ENCODE measurements at regions not wholly inside any gene's neighbourhood (a gene's known extent, or its start where the extent isn't known, plus 50 kb on each side); places are given as distances from the start of the nearest gene placed in this dataset.

DNA sequence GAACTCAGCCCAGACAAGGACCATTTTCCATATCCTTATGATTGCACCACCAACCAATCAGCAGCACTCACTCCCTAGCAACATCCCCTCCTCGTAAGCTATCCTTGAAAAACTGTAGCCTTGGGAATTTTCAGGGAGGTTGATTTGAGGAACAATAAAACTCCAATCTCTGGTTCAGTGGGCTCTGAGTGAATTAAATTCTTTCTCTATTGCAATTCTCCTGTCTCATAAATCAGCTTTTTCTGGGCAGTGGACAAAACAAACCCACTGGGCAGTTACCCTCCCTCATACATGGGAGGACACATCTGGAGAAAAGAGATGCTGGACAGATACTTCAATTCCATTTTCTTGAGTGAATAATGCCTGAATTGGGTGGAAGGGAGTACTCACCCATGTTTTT is 115.4 kb upstream of the STXBP5 start:
- DNase-seq (no peak), ATAC-seq (ENCODE audit: poor library complexity) (no peak)
- intact Hi-C loops (cut with DNase I): no loop called here

DNA sequence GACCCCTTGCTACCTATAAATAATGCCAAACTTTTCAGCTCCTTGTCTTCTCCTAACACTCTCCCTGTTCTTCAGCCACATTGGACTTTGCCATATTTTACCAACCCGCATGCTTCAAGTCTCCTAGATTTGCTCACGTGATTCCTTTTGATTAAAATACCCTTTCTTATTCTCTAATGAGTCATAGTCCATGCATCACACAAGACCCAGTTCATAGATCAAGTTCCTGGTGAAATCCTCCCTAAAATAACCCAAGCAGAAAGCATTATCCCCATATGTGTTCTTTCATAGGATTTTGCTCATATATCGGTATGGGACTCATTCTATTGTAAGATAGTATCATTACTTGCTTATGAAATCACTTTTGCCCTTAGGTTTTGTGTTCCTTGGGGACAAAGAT is 108.9 kb upstream of the STXBP5 start:
- no peak for ATAC-seq (ENCODE audit: poor library complexity)
- intact Hi-C loops (cut with DNase I): no loop called here

DNA sequence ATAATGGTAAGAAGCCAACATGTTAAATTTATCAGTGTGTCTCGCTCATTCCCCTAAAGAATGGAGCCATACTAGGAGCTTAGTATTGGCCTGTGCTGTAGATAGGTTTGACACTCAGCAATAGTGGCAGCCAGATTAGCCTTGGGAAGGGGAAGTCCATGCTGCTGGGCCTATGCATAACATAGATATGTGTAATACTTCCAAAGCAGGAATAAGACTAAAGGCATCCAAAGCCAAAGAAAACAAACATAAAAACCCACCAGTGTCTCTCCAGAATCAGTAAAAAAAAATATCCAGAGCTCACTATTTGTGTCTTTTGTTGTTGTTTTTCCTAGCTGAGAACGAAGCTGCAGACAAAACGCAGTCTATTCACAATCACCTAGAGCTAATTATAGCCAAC is 104.2 kb upstream of the STXBP5 start:
- no peak for DNase-seq
- no peak for ATAC-seq (ENCODE audit: poor library complexity)
- intact Hi-C loops (cut with DNase I): no loop called here

More for the DNA sequence above, 108.9 kb upstream of the STXBP5 start:
- DNase-seq: no peak

DNA sequence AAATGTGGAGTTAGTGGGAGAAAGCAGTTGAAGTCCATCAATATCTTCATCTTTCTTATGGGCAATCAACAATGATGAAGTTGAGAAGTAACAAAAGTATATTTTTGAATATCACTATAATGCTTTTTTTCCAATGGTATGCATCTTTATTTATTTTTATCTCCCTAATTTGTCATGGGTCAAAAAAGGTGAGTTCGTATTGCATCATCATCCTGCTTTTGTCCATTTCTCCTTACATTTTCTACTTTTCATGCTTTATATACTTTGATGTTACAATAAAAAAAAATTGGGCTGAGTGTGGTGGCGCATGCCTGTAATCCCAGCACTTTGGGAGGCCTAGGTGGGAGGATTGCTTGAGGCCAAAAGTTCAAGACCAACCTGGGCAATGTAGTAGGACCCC is 101.2 kb upstream of the STXBP5 start:
- intact Hi-C loops (cut with DNase I): no loop called here
- DNase-seq: no peak
- ATAC-seq (ENCODE audit: poor library complexity): no peak

DNA sequence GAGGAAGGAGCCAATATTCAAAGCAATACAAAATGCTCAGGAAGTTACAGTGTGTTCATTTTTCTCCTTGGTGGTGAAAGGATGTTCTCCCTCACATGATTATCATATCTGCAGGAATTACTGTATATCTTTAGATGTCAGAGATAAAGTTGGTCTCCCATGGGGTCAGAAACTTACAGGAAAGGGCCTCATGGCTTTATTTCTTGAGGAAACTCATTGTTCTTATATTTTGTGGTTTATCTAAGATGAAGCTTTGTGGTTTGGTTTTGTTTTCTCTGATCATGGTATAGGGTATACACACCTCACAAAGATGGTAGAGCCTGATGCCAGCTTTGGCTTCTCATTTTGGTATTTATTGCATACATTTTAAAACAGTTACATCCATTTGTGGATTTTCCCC is 100.5 kb upstream of the STXBP5 start:
- ATAC-seq (ENCODE audit: poor library complexity) (no peak), DNase-seq (no peak)
- intact Hi-C loops (cut with DNase I): no loop called here

DNA sequence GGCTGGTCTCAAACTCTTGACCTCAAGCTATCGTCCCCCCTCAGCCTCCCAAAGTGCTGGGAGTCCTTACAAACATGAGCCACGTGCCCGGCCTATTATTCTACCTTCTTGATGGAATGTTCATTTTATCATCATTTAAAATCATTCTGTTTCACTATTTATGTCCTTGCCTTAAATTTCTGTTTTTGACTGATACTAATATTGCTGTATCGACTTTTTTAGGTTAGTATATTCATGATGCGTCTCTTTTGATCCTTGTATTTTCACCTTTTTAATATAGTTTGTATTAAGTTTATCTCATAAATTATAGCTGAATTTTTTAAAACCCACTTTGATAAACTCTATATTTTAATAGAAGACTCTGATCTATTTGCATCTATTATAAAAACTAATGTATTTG is 98.4 kb upstream of the STXBP5 start:
- ATAC-seq (ENCODE audit: poor library complexity) (no peak), DNase-seq (no peak)
- intact Hi-C loops (cut with DNase I): no loop called here

DNA sequence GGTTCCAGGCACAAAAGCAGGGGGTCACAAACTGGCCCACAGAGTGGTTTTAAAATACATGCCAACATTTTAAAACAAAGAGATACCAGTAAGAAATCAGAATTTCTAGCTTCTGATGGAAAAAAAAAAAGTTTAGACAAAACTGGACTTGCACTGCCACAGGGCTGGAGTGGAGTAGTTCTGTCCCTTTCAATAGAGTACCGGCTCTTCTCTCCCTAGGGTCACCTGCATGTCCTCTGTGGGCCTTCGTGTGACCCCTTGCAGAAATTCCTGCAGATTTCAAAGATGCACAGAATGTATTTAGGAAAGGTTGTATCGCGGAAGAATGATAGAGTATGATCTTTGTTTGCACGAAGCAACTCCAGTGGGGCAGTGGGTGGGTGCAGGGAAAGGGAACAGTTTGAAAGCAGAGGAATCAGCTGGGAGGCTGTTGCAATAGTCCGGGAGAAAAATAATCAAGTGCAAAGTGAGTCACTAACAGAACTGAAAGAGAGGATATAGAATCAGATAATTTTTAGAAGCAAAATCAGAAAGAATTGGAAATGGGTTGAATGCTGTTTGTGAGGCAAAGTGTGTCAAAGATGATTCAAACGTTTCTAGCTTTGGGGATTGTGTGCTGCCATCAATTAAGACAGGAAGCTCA is 97.3 kb upstream of the STXBP5 start:
- intact Hi-C loops (cut with DNase I): no loop called here
- no peak for DNase-seq
- ATAC-seq (ENCODE audit: poor library complexity): no peak

DNA sequence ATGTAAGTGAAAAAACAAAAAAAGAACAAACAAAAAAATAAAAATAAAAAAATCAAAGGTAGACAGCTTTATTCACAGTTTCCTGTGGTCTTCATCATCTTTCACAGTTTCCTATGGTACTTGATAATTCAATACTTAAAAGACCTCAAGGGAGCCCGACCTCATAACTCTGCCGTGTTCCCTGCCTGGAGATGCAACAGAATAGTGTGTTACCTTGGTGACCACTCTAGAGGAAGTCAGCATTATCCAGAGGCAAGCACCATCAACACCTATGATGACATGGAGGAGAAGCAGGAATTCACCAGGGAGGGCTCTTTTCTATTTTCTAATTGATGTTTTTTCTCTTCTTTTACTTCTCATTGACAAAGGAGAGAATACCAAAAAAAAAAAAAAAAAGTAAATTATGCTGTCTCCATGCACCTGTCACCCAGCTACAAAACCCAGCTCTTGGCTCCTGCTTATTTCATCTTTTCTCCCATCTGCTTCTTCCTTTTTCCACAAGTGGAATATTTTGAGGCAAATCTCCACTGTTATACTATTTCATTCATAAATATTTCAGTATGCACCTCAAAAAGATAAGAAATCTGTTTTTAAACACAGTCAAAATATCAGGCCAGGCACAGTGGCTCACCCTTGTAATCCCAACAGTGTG is 95.8 kb upstream of the STXBP5 start:
- intact Hi-C loops (cut with DNase I): no loop called here
- ATAC-seq (ENCODE audit: poor library complexity): no peak
- no peak for DNase-seq

DNA sequence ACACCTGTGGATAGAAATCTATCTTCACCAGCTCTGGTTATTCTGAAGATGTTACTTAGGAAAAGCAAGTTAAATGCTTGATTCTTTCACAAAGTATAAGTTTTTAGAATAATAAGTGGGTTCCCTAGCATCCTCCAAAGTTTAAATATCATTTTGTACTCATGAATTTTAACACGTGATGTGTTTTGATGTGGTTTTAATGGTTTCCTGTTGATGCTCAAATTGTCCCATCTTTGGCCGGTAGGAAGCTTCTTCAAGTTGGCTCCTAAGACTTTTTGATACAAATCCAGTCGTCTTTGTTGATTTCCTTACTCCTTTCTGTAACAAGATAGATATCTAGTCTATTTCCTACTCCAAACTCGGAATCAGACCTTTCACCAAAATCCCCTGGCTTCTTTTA is 94.5 kb upstream of the STXBP5 start:
- DNase-seq: no peak
- no peak for ATAC-seq (ENCODE audit: poor library complexity)
- intact Hi-C loops (cut with DNase I): no loop called here

DNA sequence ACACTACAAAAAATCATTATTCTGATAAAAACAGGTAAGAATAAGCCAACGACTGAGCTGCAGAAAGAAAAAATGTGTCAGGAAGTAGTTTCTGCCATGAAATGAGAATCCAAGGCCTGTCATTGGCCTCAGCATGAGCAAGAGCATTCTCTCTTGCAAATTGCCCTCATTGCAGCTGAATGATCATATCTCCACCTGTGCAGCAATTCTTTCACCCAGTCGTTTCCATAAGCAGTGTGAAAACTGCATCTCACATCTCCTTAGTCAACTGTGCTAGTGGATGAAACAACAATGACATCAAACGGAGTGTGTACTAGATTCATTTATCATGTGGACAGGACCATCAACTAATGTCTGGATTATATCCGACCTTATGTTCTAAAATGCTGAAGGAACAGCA is 88.2 kb upstream of the STXBP5 start:
- intact Hi-C loops (cut with DNase I): no loop called here
- DNase-seq (no peak), ATAC-seq (ENCODE audit: poor library complexity) (no peak)

DNA sequence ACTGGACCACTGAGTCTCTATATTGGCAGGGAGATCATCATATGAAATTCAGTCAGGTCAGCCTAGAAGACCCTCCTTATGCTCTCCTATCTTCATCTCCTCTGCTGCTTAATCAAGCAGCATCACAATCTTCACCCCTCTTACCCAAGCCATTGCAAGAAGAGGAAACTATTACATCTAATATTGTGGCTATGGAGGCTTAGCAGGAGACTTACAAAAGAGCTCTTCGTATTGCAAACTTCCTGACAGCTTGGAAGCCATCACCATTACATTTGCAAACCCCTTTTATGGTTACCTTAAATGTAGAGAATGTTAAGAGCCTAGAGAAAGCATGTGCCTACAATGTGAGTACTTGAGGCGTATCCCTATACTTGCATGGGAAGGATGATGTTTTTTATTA is 87.2 kb upstream of the STXBP5 start:
- DNase-seq (no peak), ATAC-seq (ENCODE audit: poor library complexity) (no peak)
- intact Hi-C loops (cut with DNase I): no loop called here

DNA sequence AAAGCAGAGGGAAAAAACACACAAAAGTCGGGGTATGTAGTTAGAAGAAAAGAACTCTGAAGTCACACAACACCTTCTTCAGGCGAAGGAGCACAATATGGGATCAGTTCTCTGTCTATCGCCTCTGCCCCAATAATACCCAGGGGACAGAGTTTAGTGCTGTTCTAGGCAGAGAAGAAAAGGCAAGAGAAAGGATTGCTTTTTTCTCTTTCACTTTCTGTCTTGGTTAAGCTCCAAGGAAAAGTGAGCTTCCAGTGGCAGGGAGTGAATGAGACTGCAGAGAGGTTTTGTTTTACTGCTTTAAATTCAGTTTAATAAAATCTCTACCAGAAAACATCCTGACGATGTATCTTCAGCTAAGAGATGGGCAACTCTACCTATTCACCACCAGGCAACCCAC is 86.6 kb upstream of the STXBP5 start:
- no peak for DNase-seq
- intact Hi-C loops (cut with DNase I): no loop called here
- peak; percentile 25 for ATAC-seq (ENCODE audit: poor library complexity)

DNA sequence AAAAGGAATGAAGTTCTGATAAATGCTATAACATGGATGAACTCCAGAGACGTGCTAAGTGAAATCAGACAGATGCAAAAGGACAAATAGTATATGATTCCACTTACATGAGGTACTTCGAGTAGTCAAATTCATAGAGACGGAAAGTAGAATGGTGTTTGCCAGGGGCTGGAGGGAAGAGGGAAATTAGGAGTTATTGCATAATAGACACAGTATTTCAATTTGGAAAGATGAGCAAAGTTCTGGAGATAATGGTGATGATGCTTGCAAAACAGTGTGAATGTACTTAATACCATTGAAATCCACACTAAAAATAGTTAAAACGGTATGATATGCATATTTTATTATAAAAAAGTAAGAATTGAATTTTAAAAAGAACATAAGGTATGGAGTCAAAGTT is 84.9 kb upstream of the STXBP5 start:
- DNase-seq (no peak), ATAC-seq (ENCODE audit: poor library complexity) (no peak)
- intact Hi-C loops (cut with DNase I): no loop called here

DNA sequence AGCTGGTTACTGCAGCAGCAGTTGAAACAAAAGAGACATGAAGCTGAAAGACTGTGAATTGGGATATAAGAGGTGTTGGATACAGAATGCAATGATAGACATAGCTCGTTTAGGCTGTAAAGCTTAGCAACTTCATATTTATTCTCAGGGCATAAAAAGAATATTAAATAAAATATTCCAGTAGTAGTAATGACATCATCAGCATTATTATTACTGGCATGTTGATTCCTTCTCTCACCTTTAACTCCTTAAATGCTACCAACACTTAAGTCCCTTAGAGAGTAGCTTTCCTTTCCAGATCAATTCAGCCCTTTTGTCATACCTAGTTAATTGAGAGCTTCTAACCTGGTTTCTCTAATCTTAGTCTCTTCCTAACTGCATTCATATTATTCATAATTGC is 81.4 kb upstream of the STXBP5 start:
- DNase-seq (no peak), ATAC-seq (ENCODE audit: poor library complexity) (no peak)
- intact Hi-C loops (cut with DNase I): no loop called here

DNA sequence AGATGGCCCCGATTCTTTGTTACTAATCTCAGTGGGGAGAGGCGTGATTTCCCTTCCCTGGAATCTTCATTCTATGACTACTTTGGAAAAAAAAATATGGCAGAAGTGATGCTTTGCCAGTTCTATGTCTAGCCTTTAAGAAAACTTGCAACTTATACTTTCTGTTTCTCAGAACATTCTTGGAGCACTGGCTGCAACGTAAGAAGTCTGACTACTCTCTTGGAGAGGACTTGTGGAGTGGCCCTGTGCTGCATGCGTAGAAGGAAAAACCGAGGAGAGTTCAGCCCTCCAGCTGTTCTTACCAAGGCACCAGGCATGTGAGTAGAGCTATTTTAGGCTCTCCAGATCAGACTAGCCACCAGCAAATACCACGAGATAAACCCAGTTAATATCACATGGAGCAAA is 77.6 kb upstream of the STXBP5 start:
- ATAC-seq (ENCODE audit: poor library complexity): peak; percentile 92
- intact Hi-C loops (cut with DNase I): no loop called here
- no peak for DNase-seq

DNA sequence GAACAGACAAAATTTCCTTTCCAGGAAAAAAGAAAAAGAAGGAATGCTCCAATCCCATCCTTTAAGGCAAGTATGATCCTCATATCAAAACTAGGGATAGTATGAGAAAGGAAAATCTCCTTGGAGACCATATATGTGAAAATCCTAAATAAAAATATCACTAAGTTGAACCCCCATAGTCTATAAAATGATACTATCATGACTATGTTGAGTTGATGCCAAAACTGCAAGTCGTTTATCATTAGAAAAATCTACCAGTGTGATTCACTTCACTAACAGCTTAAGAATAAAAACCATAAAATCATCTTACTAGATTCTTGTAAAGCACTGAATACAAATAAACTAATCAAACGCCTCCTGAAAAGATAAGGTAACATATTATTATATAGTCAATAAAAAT is 76.6 kb upstream of the STXBP5 start:
- intact Hi-C loops (cut with DNase I): no loop called here
- no peak for ATAC-seq (ENCODE audit: poor library complexity)
- DNase-seq: no peak

DNA sequence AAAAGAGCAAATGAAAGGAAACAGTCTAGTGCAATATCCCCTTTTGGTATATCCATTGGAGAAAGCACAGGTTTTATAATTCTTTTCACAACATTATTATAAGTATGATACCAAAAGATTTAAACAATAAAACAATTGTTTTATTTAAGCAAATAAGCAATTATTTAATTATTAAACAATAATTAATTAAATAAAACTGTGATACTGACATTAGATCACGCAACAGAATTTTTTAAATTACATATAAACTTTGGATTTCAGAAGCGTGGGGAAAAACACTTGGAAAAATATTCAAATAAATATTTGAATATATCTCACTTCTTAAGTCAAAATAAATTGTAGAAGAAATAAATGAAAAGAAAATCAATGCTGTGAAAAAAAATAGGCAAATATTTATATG is 76.2 kb upstream of the STXBP5 start:
- no peak for ATAC-seq (ENCODE audit: poor library complexity)
- no peak for DNase-seq
- intact Hi-C loops (cut with DNase I): no loop called here

DNA sequence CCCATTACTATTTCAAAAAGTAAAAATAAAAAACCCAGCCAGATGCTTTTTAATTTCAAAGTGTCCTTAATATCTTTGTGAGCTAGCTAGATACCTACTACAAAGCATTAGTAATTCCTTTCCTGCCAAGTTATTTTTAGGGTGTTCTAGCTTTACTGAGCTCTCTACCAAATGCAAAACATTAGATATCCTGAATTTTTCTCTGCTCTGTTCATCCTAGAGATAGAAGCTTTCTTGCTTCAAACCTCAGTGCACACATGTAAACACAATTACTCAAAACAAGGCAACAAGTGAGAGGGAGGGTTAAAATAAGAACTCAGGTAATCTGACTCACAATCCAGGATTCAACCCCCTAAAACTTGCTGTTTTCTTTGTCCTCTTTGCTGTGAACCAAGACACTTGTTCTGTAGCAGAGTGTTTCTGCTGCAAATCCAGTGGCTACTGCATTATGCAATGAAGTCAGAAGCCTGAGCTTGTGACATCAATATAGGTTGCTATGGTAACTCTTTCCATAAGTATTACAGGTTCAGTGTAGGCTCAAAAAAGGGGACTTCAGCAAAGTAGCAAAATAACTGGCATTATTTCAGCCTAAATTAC is 72.6 kb upstream of the STXBP5 start:
- DNase-seq: no peak
- ATAC-seq (ENCODE audit: poor library complexity): no peak
- intact Hi-C loops (cut with DNase I): no loop called here

DNA sequence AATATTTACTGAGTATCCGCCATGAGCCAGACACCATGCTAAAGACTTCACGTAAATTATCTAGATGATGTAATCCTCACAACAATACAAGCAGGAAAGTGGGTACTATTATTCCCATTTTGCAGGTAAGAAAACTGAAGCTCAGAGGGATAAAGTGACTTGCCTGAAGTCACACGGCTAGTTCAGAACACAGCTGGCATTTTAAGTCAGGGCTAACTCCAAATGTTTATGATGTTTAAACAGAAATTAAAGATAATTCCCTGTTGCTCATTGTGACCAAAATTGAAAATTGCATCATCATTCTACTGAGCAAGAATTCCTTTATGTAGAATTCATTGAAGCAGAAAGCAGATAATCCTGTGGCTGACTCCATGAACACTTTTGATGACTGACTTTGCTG is 71.3 kb upstream of the STXBP5 start:
- intact Hi-C loops (cut with DNase I): no loop called here
- ATAC-seq (ENCODE audit: poor library complexity): no peak
- no peak for DNase-seq

DNA sequence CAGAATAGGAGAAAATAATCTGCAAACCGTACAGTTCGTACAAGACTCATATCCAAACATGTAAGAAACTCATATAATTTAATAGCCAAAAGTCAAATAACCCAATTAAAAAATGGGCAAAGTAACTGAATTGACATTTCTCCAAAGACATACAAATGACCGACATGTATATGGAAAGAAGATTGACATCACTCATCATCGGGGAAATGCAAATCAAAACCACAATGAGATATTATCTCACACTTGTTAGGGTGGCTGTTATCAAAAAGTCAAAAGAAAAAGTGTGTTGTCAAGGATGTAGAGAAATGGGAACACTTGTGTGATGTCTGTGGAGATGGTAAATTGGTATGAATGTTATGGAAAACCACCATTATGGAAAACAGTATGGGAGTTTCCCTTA is 70.5 kb upstream of the STXBP5 start:
- DNase-seq (no peak), ATAC-seq (ENCODE audit: poor library complexity) (no peak)
- intact Hi-C loops (cut with DNase I): no loop called here

DNA sequence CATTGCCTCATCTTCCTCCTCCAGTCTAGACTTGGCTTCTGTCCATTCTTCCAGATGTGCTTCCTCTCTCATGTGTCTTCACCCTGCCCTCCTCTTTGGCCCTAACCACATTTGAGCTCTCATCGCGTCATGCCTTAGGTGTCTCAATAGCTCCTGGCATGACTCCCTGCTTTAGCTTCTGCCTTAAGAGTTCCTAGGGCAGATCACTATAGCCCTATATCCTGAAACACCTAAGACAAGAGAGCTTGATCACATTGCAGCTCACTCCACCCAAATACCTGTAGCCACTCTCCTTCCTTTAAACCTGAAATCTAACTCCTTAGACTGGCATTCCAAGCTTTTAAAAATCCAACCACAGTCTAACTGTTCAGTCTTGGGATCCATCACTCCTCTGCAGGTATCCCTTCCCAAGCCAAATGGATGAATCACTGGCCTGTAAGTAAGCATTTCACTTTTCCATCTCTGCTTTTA is 69.0 kb upstream of the STXBP5 start:
- intact Hi-C loops (cut with DNase I): no loop called here
- DNase-seq: no peak
- peak; percentile 36 for ATAC-seq (ENCODE audit: poor library complexity)

Measured in Right ventricle myocardium superior (tissue), 1 donor.